Testis (tissue), 2 donors: ENCODE measurements at regions not wholly inside any gene's neighbourhood (a gene's known extent, or its start where the extent isn't known, plus 50 kb on each side); places are given as distances from the start of the nearest gene placed in this dataset.
A peak's percentile ranks its signal among the peaks of the same experiment; 100 is the strongest.

Source experiments
- DNase-seq: peaks from one replicate; pipeline ENCODE4 v3.0.0-alpha.2; 2019
- H3K27ac ChIP-seq, 2 donors: fragments of 200-600 bp; sonication (generic); one replicate each; pipeline ENCODE4 v1.5.1; 2019
- H3K27me3 ChIP-seq: fragments of 200-600 bp; sonication (generic); one replicate; pipeline ENCODE4 v1.5.1; 2019
- H3K36me3 ChIP-seq: fragments of 200-600 bp; sonication (generic); one replicate; pipeline ENCODE4 v1.5.1; 2017; ENCODE audit warnings: low read depth; ENCODE audit errors: missing control alignments
- H3K4me1 ChIP-seq: fragments of 200-600 bp; sonication (generic); one replicate; pipeline ENCODE4 v1.5.1; 2019
- H3K4me3 ChIP-seq, 2 donors: fragments of 200-600 bp; sonication (generic); one replicate each; pipeline ENCODE4 v1.5.1; 2017 to 2019
- H3K9me3 ChIP-seq: fragments of 200-600 bp; sonication (generic); one replicate; pipeline ENCODE4 v1.5.1; 2017
- CTCF ChIP-seq, 3 experiments: fragments of 450-650 bp in 2 of 3; fragments of 200-600 bp in 1 of 3; sonication (generic) in 1 of 3; IDR thresholded peaks; one replicate each; pipeline ENCODE4 v1.5.1; 2016 to 2019; ENCODE audit warnings: antibody characterized with exemption in 3 of 3, mild to moderate bottlenecking in 2 of 3, moderate library complexity in 1 of 3
- POLR2A ChIP-seq: fragments of 450-650 bp; IDR thresholded peaks from one replicate; pipeline ENCODE4 v1.6.1; 2017; ENCODE audit warnings: antibody characterized with exemption, mild to moderate bottlenecking, moderate library complexity
- WGBS, 2 donors: methylation state at CpG; one replicate each; pipeline ENCODE4 v1.1.5; 2018; 5-methylcytosine and 5-hydroxymethylcytosine counted together
- intact Hi-C: fragments of 100-400 bp; cut with DNase I; formaldehyde crosslinking; loops from one replicate; pipeline ENCODE4 v1.15.1; 2023; ENCODE audit warnings: low total_unique reads

GRCh38 chr6:7050004-7050403, 57.8 kb upstream of the RREB1 start:
- Histone ChIP-seq H3K9me3 (no peaks in the 10 kb centered on the region), H3K27ac (no peak overlapping the region), H3K36me3 (no peaks in the 10 kb centered on the region), H3K4me1 (peaks cover 9% of the 10 kb centered on the region), H3K4me3 (no peak overlapping the region), H3K27me3 (no peaks in the 10 kb centered on the region)
- intact Hi-C loops, result no loop called here
- TF ChIP-seq CTCF (IDR thresholded peaks at IDR 0.05) (peak in 1 of 3 experiments; percentile 21), POLR2A (no peak)
- 56 to 73% methylated on average over 2 of the region's 2 CpGs for WGBS, 2 donors
- no peak for DNase-seq

GRCh38 chr6:7050872-7051779, 56.6 kb upstream of the RREB1 start:
- TF ChIP-seq POLR2A, result no peak
- TF ChIP-seq CTCF (IDR thresholded peaks at IDR 0.05), result no peak
- DNase-seq, result peak; percentile 67
- no peaks in the 10 kb centered on the region for H3K9me3 ChIP-seq
- peak overlapping the region; percentile 86 to 90 for H3K27ac ChIP-seq
- no peaks in the 10 kb centered on the region for H3K27me3 ChIP-seq
- H3K36me3 ChIP-seq, result no peaks in the 10 kb centered on the region
- intact Hi-C loops, result no loop called here
- WGBS, 2 donors, result 15 to 38% methylated on average over 8 to 62 of the region's 68 CpGs
- peaks cover 9% of the 10 kb centered on the region for H3K4me1 ChIP-seq
- H3K4me3 ChIP-seq, result peak overlapping the region; percentile 54 to 80

GRCh38 chr6:7051780-7052442, 55.9 kb upstream of the RREB1 start:
- Histone ChIP-seq H3K4me1 (peaks cover 9% of the 10 kb centered on the region), H3K27ac (peak overlapping the region; percentile 86 to 90), H3K27me3 (no peaks in the 10 kb centered on the region), H3K4me3 (peak overlapping the region; percentile 54 to 80), H3K36me3 (no peaks in the 10 kb centered on the region), H3K9me3 (no peaks in the 10 kb centered on the region)
- TF ChIP-seq CTCF (IDR thresholded peaks at IDR 0.05) (no peak), POLR2A (no peak)
- peak; percentile 69 for DNase-seq
- intact Hi-C loops, result no loop called here
- WGBS, 2 donors, result 0 to 4% methylated on average over 10 to 58 of the region's 59 CpGs

- peak; percentile 89 for DNase-seq
- intact Hi-C loops, result no loop called here
- TF ChIP-seq CTCF (IDR thresholded peaks at IDR 0.05) (no peak), POLR2A (no peak)
- H3K4me1 ChIP-seq, result peaks cover 9% of the 10 kb centered on the region
- H3K4me3 ChIP-seq, result peak overlapping the region; percentile 54 to 80
- 1 to 4% methylated on average over 15 to 31 of the region's 31 CpGs for WGBS, 2 donors
- peak overlapping the region; percentile 86 to 90 for H3K27ac ChIP-seq
- H3K36me3 ChIP-seq, result no peaks in the 10 kb centered on the region
- H3K27me3 ChIP-seq, result no peaks in the 10 kb centered on the region
- H3K9me3 ChIP-seq, result no peaks in the 10 kb centered on the region
Observed at GRCh38 chr6:7052443-7053011, 55.2 kb upstream of the RREB1 start.
